MM.1S (cell line): ENCODE measurements at regions not wholly inside any gene's neighbourhood (a gene's known extent, or its start where the extent isn't known, plus 50 kb on each side); places are given as distances from the start of the nearest gene placed in this dataset.
A peak's percentile ranks its signal among the peaks of the same experiment; 100 is the strongest.

Experiments used
- DNase-seq: peaks from one replicate; pipeline ENCODE4 v3.0.0-alpha.2; 2015
- H2AFZ ChIP-seq: fragments of 300-600 bp; sonication (generic); 2 replicates; pipeline ENCODE4 v1.6.0; 2016; ENCODE audit warnings: antibody characterized with exemption, low read length
- H3F3A ChIP-seq: fragments of 300-600 bp; sonication (generic); 2 replicates; pipeline ENCODE4 v1.6.1; 2016; ENCODE audit warnings: mild to moderate bottlenecking, antibody characterized with exemption, low read length, moderate library complexity, mixed read lengths; ENCODE audit not compliant: insufficient read depth
- H3K27ac ChIP-seq: fragments of 300-600 bp; sonication (generic); 2 replicates; pipeline ENCODE4 v1.5.1; 2016; ENCODE audit warnings: mild to moderate bottlenecking, low read length
- H3K27me3 ChIP-seq: fragments of 300-600 bp; sonication (generic); replicated peaks from 2 replicates; pipeline ENCODE4 v1.6.0; 2016; ENCODE audit warnings: low read length; ENCODE audit not compliant: insufficient read depth
- H3K36me3 ChIP-seq: fragments of 300-600 bp; sonication (generic); replicated peaks from 2 replicates; pipeline ENCODE4 v1.6.1; 2016; ENCODE audit warnings: mild to moderate bottlenecking, low read length, mixed read lengths; ENCODE audit not compliant: insufficient read depth
- H3K4me1 ChIP-seq: fragments of 300-600 bp; sonication (generic); 2 replicates; pipeline ENCODE4 v1.6.1; 2016; ENCODE audit warnings: low read length, mixed read lengths
- H3K4me2 ChIP-seq: fragments of 300-600 bp; sonication (generic); 2 replicates; pipeline ENCODE4 v1.6.0; 2016; ENCODE audit warnings: low read depth, low read length
- H3K4me3 ChIP-seq: fragments of 300-600 bp; sonication (generic); 2 replicates; pipeline ENCODE4 v1.5.1; 2016; ENCODE audit warnings: low read length, mixed read lengths
- H3K79me2 ChIP-seq: fragments of 300-600 bp; sonication (generic); 2 replicates; pipeline ENCODE4 v1.6.1; 2016; ENCODE audit warnings: mixed run types, low read length, mixed read lengths
- H3K9ac ChIP-seq: fragments of 300-600 bp; sonication (generic); 2 replicates; pipeline ENCODE4 v1.6.1; 2016; ENCODE audit warnings: low read length, mixed read lengths
- H3K9me2 ChIP-seq: fragments of 300-600 bp; sonication (generic); replicated peaks from 2 replicates; pipeline ENCODE4 v1.6.1; 2016; ENCODE audit warnings: mild to moderate bottlenecking, low read length, mixed read lengths; ENCODE audit not compliant: insufficient read depth
- H3K9me3 ChIP-seq: fragments of 300-600 bp; sonication (generic); replicated peaks from 2 replicates; pipeline ENCODE4 v1.6.1; 2016; ENCODE audit warnings: mild to moderate bottlenecking, low read length, mixed read lengths; ENCODE audit not compliant: insufficient read depth
- H4K20me1 ChIP-seq: fragments of 300-600 bp; sonication (generic); 2 replicates; pipeline ENCODE4 v1.6.1; 2016; ENCODE audit warnings: mild to moderate bottlenecking, low read length, moderate library complexity, mixed read lengths; ENCODE audit not compliant: insufficient read depth
- EZH2 ChIP-seq: fragments of 300-600 bp; sonication (generic); optimal IDR thresholded peaks from 2 replicates; pipeline ENCODE3; 2017; ENCODE audit warnings: low read depth, mild to moderate bottlenecking, antibody characterized with exemption, low read length, mixed read lengths
- EZH2phosphoT487 ChIP-seq: fragments of 300-600 bp; sonication (generic); IDR thresholded peaks from 2 replicates; pipeline ENCODE4 v1.6.1; 2018; ENCODE audit warnings: antibody characterized with exemption, low read length
- TF ChIP-seq, protein P1 (sequence below): fragments of 300-600 bp; sonication (generic); IDR thresholded peaks from 2 replicates; pipeline ENCODE4 v1.5.1; 2016; ENCODE audit warnings: antibody characterized with exemption, low read length, mixed read lengths

DNA sequence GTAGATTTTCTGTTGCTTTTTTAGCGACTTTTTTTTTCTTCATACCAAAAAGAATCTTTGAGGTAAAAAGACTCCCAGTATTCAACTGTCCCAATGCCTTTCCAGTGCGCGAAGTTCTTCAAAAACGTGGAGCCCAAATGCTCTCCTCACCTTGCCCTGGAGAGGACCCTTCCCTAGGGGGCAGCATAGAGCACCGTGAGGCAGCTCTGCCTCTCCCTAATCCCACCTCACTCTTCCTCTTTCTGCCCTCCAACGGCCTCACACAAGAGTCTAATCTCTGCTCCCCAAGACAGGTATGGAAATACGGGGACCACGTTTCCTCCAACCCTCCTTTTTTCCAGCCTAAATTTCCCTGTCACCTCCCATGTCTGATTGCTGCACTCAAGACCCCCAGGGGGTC, 117.5 kb upstream of the ALX4 start:
- DNase-seq = no peak
- no peaks in the 10 kb centered on the region for H3K36me3 ChIP-seq

DNA sequence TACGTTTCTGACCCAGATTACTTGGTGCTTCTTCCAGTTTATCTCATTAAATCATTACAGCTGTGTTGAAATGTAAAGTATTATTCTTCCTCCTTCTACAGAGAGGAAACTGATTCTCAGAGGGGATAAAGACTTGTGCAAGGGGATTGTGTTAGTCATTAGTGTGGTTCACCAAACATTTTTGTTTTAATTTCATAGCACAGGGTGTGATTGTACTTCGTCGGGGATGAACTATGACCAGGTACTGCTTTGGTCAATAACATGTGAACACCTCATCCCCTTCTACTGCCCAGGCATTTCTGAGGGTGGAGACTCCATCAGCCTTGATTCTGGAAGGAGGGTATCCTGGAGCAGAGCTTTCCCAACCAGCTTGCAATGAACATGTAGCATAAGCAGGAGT, 120.2 kb upstream of the ALX4 start:
- TF ChIP-seq, protein P1, sequence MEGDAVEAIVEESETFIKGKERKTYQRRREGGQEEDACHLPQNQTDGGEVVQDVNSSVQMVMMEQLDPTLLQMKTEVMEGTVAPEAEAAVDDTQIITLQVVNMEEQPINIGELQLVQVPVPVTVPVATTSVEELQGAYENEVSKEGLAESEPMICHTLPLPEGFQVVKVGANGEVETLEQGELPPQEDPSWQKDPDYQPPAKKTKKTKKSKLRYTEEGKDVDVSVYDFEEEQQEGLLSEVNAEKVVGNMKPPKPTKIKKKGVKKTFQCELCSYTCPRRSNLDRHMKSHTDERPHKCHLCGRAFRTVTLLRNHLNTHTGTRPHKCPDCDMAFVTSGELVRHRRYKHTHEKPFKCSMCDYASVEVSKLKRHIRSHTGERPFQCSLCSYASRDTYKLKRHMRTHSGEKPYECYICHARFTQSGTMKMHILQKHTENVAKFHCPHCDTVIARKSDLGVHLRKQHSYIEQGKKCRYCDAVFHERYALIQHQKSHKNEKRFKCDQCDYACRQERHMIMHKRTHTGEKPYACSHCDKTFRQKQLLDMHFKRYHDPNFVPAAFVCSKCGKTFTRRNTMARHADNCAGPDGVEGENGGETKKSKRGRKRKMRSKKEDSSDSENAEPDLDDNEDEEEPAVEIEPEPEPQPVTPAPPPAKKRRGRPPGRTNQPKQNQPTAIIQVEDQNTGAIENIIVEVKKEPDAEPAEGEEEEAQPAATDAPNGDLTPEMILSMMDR = no peak
- TF ChIP-seq EZH2 = no peak
- no peak for TF ChIP-seq EZH2phosphoT487
- H3K9me3 ChIP-seq = no peaks in the 10 kb centered on the region
- H3K4me3 ChIP-seq = no peak overlapping the region
- no peaks in the 10 kb centered on the region for H3K9me2 ChIP-seq
- no peak overlapping the region for H3K4me2 ChIP-seq
- DNase-seq = no peak
- H3K79me2 ChIP-seq = no peaks in the 10 kb centered on the region
- no peaks in the 10 kb centered on the region for H3K4me1 ChIP-seq
- H3K27ac ChIP-seq = no peak overlapping the region
- no peak overlapping the region for H3K9ac ChIP-seq
- no peak overlapping the region for H2AFZ ChIP-seq
- no peaks in the 10 kb centered on the region for H3F3A ChIP-seq
- no peaks in the 10 kb centered on the region for H4K20me1 ChIP-seq
- no peaks in the 10 kb centered on the region for H3K27me3 ChIP-seq
- no peaks in the 10 kb centered on the region for H3K36me3 ChIP-seq

More for the DNA sequence above, 117.5 kb upstream of the ALX4 start:
- Histone ChIP-seq H3K27me3 (no peaks in the 10 kb centered on the region), H3K79me2 (no peaks in the 10 kb centered on the region), H3K4me3 (no peak overlapping the region), H3K4me1 (no peaks in the 10 kb centered on the region), H3F3A (no peaks in the 10 kb centered on the region), H3K27ac (no peak overlapping the region), H3K9me2 (no peaks in the 10 kb centered on the region), H4K20me1 (no peaks in the 10 kb centered on the region), H3K9ac (no peak overlapping the region), H3K9me3 (no peaks in the 10 kb centered on the region), H2AFZ (no peak overlapping the region), H3K4me2 (no peak overlapping the region)
- TF ChIP-seq, protein P1 = peak; percentile 39
- TF ChIP-seq EZH2 = no peak
- no peak for TF ChIP-seq EZH2phosphoT487

DNA sequence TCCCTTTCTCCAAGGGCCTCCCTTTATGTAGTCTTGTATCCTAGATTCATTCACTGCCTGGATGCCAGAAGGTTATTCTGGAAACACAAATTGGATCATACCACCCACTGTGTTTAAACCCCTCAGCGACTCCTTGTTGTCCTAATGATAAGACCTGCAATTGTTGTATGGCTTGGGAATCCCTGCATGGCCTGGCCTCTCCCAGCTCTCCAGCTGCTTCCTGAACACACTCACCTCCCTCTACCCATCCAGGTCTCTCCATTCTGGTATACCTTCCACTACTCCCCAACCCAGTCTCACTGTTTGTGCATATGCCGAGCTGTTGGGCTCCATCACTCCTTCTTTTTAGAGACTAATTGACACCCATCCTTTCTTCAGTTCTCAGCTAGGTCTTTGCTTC, 124.3 kb upstream of the ALX4 start:
- no peak for TF ChIP-seq EZH2phosphoT487
- TF ChIP-seq, protein P1 = no peak
- no peak for TF ChIP-seq EZH2
- Histone ChIP-seq H3K27me3 (no peaks in the 10 kb centered on the region), H3K4me1 (no peaks in the 10 kb centered on the region), H4K20me1 (no peaks in the 10 kb centered on the region), H3F3A (no peaks in the 10 kb centered on the region), H3K27ac (no peak overlapping the region), H3K9me2 (no peaks in the 10 kb centered on the region), H3K4me3 (no peak overlapping the region), H3K4me2 (no peak overlapping the region), H3K9me3 (no peaks in the 10 kb centered on the region), H2AFZ (no peak overlapping the region), H3K79me2 (no peaks in the 10 kb centered on the region), H3K9ac (no peak overlapping the region), H3K36me3 (no peaks in the 10 kb centered on the region)
- DNase-seq = no peak
